ENCODE measurements at regions not wholly inside any gene's neighbourhood (a gene's known extent, or its start where the extent isn't known, plus 50 kb on each side); places are given as distances from the start of the nearest gene placed in this dataset.

DNA sequence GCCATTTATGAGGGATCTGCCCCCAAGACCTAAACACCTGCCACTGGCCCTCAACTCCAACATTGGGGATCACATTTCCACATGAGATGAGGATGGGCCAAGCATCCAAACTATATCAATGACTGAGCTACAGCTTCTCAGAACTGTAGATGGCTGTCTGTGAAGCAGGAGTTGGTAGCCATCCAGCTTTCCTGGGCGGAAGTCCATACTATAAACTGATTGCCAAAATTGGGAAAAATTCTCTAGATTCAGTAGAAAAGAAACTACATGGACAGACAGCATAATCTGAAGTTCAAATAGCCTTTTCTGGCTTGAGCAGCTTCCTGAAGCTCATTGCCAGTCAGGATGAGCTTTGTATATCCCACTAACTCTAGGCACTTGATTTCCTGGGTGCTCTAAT is 214.7 kb upstream of the ZBTB20 start:
- DNase-seq (no peak), ATAC-seq (replicated peaks in 1 of 4) (no peak)
- Histone ChIP-seq H3K36me3 (ENCODE audit: control insufficient read depth in 2 of 2, extremely low read depth in 1 of 2, insufficient read depth in 1 of 2, low read length in 1 of 2) (no peaks in the 10 kb centered on the region), H3K4me3 (ENCODE audit: control insufficient read depth in 1 of 2, extremely low read depth in 1 of 2, low read length in 1 of 2) (no peak overlapping the region), H3K27ac (ENCODE audit: low read length) (no peak overlapping the region), H3K27me3 (replicated peaks in 1 of 2; ENCODE audit: control insufficient read depth in 2 of 2, extremely low read depth in 1 of 2, insufficient read depth in 2 of 2, low read length in 1 of 2) (no peaks in the 10 kb centered on the region), H3K9me3 (no peaks in the 10 kb centered on the region), H3K4me1 (ENCODE audit: control insufficient read depth in 1 of 2, extremely low read depth in 1 of 2, insufficient read depth in 2 of 2, low read length in 2 of 2) (no peaks in the 10 kb centered on the region)
- peaks cover 10 to 14% (median 10%) of the 10 kb centered on the region in 3 donors for H3K9me3 Mint-ChIP-seq
- ChIA-PET CTCF (no interaction called here), POLR2A (interaction anchor here (0.5 to 0.7 kb wide), 2 partner anchors 13 to 60 kb away, joined by 3 to 4 read pairs; no protein-coding TSS in a partner anchor)
- WGBS (ENCODE audit: insufficient coverage), result 71% methylated on average over 1 of the region's 1 CpG
- no peaks in the 10 kb centered on the region for H3K36me3 Mint-ChIP-seq
- H3K27me3 Mint-ChIP-seq, result no peaks in the 10 kb centered on the region
- no peak overlapping the region for H3K27ac Mint-ChIP-seq
- peaks cover 7% of the 10 kb centered on the region in 3 donors for H3K4me1 Mint-ChIP-seq
- H3K4me3 Mint-ChIP-seq, result no peak overlapping the region

DNA sequence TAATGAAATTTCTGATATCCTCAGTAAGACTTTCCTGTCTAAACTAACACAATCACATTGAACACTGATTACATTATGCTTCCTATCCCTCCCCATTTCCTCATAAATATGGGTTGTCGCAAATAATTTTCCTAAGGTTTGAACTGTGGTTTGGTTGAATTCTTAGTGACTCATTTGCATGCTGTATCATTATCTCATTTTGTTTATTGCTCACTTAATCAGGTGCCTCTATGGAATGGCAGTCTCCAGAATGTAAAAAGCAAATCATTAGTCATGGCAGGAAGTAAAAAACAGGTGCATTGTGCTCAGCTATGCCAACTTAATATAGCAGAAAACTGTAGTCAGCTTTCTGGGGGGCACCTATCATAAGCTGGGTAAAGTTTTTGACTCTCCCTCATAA is 216.0 kb upstream of the ZBTB20 start:
- Mint-ChIP-seq H3K27ac (no peak overlapping the region), H3K9me3 (peaks cover 10 to 14% (median 10%) of the 10 kb centered on the region in 3 donors), H3K4me1 (peaks cover 7% of the 10 kb centered on the region in 3 donors), H3K27me3 (no peaks in the 10 kb centered on the region), H3K4me3 (no peak overlapping the region), H3K36me3 (no peaks in the 10 kb centered on the region)
- no peaks in the 10 kb centered on the region for H3K27me3 ChIP-seq (replicated peaks in 1 of 2; ENCODE audit: control insufficient read depth in 2 of 2, extremely low read depth in 1 of 2, insufficient read depth in 2 of 2, low read length in 1 of 2)
- POLR2A ChIA-PET, result no interaction called here
- H3K27ac ChIP-seq (ENCODE audit: low read length), result no peak overlapping the region
- WGBS (ENCODE audit: insufficient coverage), result no CpG with 5 or more reads among the region's 1 CpG
- DNase-seq, result no peak
- H3K4me1 ChIP-seq (ENCODE audit: control insufficient read depth in 1 of 2, extremely low read depth in 1 of 2, insufficient read depth in 2 of 2, low read length in 2 of 2), result no peaks in the 10 kb centered on the region
- no peak for ATAC-seq (replicated peaks in 1 of 4)
- CTCF ChIA-PET, result interaction anchor here in 1 of 2 donors (0.6 kb wide), 1 partner anchor 184 kb away, joined by 3 read pairs; no protein-coding TSS in a partner anchor
- no peaks in the 10 kb centered on the region for H3K36me3 ChIP-seq (ENCODE audit: control insufficient read depth in 2 of 2, extremely low read depth in 1 of 2, insufficient read depth in 1 of 2, low read length in 1 of 2)
- H3K9me3 ChIP-seq, result no peaks in the 10 kb centered on the region
- no peak overlapping the region for H3K4me3 ChIP-seq (ENCODE audit: control insufficient read depth in 1 of 2, extremely low read depth in 1 of 2, low read length in 1 of 2)

DNA sequence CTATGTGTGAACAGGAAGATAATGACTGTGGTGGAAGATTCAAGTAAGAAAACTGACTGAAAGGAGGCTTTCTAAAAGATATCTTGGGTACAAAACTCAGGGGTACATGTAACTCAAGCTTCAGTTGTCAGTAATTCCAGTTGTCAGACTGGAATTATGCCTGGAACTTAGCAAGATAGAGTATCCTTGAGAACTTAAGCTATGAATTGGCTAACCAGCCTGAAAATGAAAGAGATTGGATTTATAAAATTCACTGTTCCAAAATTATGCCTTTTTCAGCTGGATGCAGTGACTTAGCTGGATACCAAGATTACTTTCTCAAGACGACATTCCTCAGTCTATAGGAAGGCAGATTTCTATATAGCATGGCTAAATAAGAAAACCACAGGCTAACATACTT is 221.9 kb upstream of the ZBTB20 start:
- ChIA-PET POLR2A (no interaction called here), CTCF (no interaction called here)
- Mint-ChIP-seq H3K4me1 (no peaks in the 10 kb centered on the region), H3K9me3 (peaks cover 6 to 10% (median 9%) of the 10 kb centered on the region in 3 donors), H3K27ac (no peak overlapping the region), H3K36me3 (no peaks in the 10 kb centered on the region), H3K4me3 (no peak overlapping the region), H3K27me3 (no peaks in the 10 kb centered on the region)
- Histone ChIP-seq H3K9me3 (no peaks in the 10 kb centered on the region), H3K27ac (ENCODE audit: low read length) (no peak overlapping the region), H3K36me3 (ENCODE audit: control insufficient read depth in 2 of 2, extremely low read depth in 1 of 2, insufficient read depth in 1 of 2, low read length in 1 of 2) (no peaks in the 10 kb centered on the region), H3K4me1 (ENCODE audit: control insufficient read depth in 1 of 2, extremely low read depth in 1 of 2, insufficient read depth in 2 of 2, low read length in 2 of 2) (no peaks in the 10 kb centered on the region), H3K4me3 (ENCODE audit: control insufficient read depth in 1 of 2, extremely low read depth in 1 of 2, low read length in 1 of 2) (no peak overlapping the region), H3K27me3 (replicated peaks in 1 of 2; ENCODE audit: control insufficient read depth in 2 of 2, extremely low read depth in 1 of 2, insufficient read depth in 2 of 2, low read length in 1 of 2) (no peaks in the 10 kb centered on the region)
- WGBS (ENCODE audit: insufficient coverage), result no CpG with 5 or more reads among the region's 1 CpG
- ATAC-seq (replicated peaks in 1 of 4) (no peak), DNase-seq (no peak)

DNA sequence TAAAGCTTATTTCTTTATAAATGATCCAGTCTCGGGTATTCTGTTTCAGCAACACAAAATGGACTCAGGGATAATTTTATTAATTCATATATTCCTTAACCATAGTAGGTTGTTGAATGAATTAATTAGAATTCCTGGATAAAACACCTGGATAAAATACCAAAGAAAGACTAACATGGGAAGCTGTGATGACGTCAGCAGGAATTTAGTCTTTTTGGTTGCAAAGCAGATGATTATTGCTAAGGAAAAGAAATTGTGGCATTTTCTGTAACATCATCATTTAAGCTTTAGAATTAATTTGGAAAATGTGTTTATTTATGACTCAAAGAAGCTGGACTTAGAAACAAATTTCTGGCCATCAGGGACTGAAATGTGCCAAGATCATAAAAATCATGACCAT is 228.3 kb upstream of the ZBTB20 start:
- H3K4me1 Mint-ChIP-seq, result no peaks in the 10 kb centered on the region
- no peaks in the 10 kb centered on the region for H3K27me3 Mint-ChIP-seq
- H3K27me3 ChIP-seq (replicated peaks in 1 of 2; ENCODE audit: control insufficient read depth in 2 of 2, extremely low read depth in 1 of 2, insufficient read depth in 2 of 2, low read length in 1 of 2), result no peaks in the 10 kb centered on the region
- peaks cover 0 to 3% (median 0%) of the 10 kb centered on the region in 3 donors for H3K9me3 Mint-ChIP-seq
- no peak for ATAC-seq (replicated peaks in 1 of 4)
- POLR2A ChIA-PET, result interaction anchor here in 1 of 2 donors (0.6 kb wide), 1 partner anchor 222 kb away, joined by 6 read pairs; no protein-coding TSS in a partner anchor
- H3K4me1 ChIP-seq (ENCODE audit: control insufficient read depth in 1 of 2, extremely low read depth in 1 of 2, insufficient read depth in 2 of 2, low read length in 2 of 2), result no peaks in the 10 kb centered on the region
- H3K27ac Mint-ChIP-seq, result no peak overlapping the region
- CTCF ChIA-PET, result no interaction called here
- DNase-seq, result no peak
- no peaks in the 10 kb centered on the region for H3K36me3 ChIP-seq (ENCODE audit: control insufficient read depth in 2 of 2, extremely low read depth in 1 of 2, insufficient read depth in 1 of 2, low read length in 1 of 2)
- no peak overlapping the region for H3K27ac ChIP-seq (ENCODE audit: low read length)
- no peaks in the 10 kb centered on the region for H3K9me3 ChIP-seq
- no CpG with 5 or more reads among the region's 2 CpGs for WGBS (ENCODE audit: insufficient coverage)
- no peak overlapping the region for H3K4me3 ChIP-seq (ENCODE audit: control insufficient read depth in 1 of 2, extremely low read depth in 1 of 2, low read length in 1 of 2)
- no peaks in the 10 kb centered on the region for H3K36me3 Mint-ChIP-seq
- no peak overlapping the region for H3K4me3 Mint-ChIP-seq

DNA sequence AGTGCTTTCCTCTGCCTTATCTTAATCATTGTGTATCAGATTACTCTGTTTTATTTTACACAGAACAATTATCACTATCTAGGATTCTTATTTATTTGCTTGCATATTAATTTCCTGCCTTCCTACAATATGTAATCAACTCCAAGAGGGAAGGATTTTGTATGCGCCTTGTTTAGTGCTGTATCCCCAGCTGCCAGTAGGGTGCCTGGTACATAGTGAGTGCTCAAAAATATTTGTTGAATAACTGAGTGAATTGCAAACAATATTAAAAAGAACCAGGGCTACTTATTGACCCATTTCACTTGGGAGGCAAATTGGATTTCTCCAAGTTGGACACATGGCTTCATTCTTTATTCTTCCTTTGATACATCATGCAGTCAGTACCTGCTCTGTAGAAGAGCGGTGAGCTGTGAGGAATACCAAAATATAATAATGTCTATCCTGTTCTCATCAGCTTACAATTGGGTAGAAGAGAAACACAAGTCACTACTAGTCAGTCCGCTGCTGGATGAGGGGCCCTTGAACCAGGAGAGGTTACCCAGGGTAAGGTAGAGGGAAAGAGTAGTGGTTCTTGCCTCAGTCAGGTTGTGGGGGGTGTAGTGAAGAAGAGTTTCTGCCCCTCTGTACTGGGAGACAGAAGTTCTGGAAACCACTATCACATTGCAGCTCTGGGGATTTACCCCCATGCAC is 233.9 kb upstream of the ZBTB20 start:
- 100% methylated on average over 1 of the region's 3 CpGs for WGBS (ENCODE audit: insufficient coverage)
- no peaks in the 10 kb centered on the region for H3K36me3 Mint-ChIP-seq
- CTCF ChIA-PET, result no interaction called here

DNA sequence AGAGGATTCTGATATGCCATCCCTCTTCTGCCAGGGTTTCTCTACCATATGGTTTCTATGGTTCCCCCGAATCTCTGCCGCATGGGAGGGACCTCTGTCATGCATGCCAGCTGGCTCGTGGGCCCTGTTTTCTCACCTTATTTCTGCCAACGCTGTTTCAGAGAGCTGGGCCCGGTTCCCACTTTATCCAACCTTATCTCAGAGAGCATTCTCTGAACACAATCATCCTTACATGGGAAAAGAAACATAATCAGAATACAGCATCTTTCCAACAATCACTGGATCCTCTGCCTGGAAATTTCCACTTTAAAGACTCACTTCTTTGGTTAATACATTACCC is 234.5 kb upstream of the ZBTB20 start:
- ChIA-PET CTCF (no interaction called here), POLR2A (no interaction called here)
- Mint-ChIP-seq H3K4me1 (no peaks in the 10 kb centered on the region), H3K36me3 (no peaks in the 10 kb centered on the region), H3K27me3 (peaks cover 0 to 3% of the 10 kb centered on the region in 2 donors), H3K4me3 (no peak overlapping the region), H3K9me3 (peaks cover 0 to 3% (median 0%) of the 10 kb centered on the region in 3 donors), H3K27ac (no peak overlapping the region)
- no peaks in the 10 kb centered on the region for H3K27me3 ChIP-seq (replicated peaks in 1 of 2; ENCODE audit: control insufficient read depth in 2 of 2, extremely low read depth in 1 of 2, insufficient read depth in 2 of 2, low read length in 1 of 2)
- no peak overlapping the region for H3K4me3 ChIP-seq (ENCODE audit: control insufficient read depth in 1 of 2, extremely low read depth in 1 of 2, low read length in 1 of 2)
- H3K27ac ChIP-seq (ENCODE audit: low read length), result no peak overlapping the region
- no peak for DNase-seq
- H3K36me3 ChIP-seq (ENCODE audit: control insufficient read depth in 2 of 2, extremely low read depth in 1 of 2, insufficient read depth in 1 of 2, low read length in 1 of 2), result no peaks in the 10 kb centered on the region
- H3K4me1 ChIP-seq (ENCODE audit: control insufficient read depth in 1 of 2, extremely low read depth in 1 of 2, insufficient read depth in 2 of 2, low read length in 2 of 2), result no peaks in the 10 kb centered on the region
- H3K9me3 ChIP-seq, result no peaks in the 10 kb centered on the region
- WGBS (ENCODE audit: insufficient coverage), result 76% methylated on average over 5 of the region's 5 CpGs
- no peak for ATAC-seq (replicated peaks in 1 of 4)

More for the DNA sequence above, 233.9 kb upstream of the ZBTB20 start:
- H3K9me3 ChIP-seq, result no peaks in the 10 kb centered on the region
- H3K27me3 ChIP-seq (replicated peaks in 1 of 2; ENCODE audit: control insufficient read depth in 2 of 2, extremely low read depth in 1 of 2, insufficient read depth in 2 of 2, low read length in 1 of 2), result no peaks in the 10 kb centered on the region
- H3K36me3 ChIP-seq (ENCODE audit: control insufficient read depth in 2 of 2, extremely low read depth in 1 of 2, insufficient read depth in 1 of 2, low read length in 1 of 2), result no peaks in the 10 kb centered on the region
- Mint-ChIP-seq H3K27me3 (peaks cover 0 to 1% of the 10 kb centered on the region in 2 donors), H3K4me1 (no peaks in the 10 kb centered on the region), H3K9me3 (peaks cover 0 to 3% (median 0%) of the 10 kb centered on the region in 3 donors), H3K4me3 (no peak overlapping the region), H3K27ac (no peak overlapping the region)
- POLR2A ChIA-PET, result no interaction called here
- H3K4me3 ChIP-seq (ENCODE audit: control insufficient read depth in 1 of 2, extremely low read depth in 1 of 2, low read length in 1 of 2), result no peak overlapping the region
- DNase-seq (no peak), ATAC-seq (replicated peaks in 1 of 4) (no peak)
- no peaks in the 10 kb centered on the region for H3K4me1 ChIP-seq (ENCODE audit: control insufficient read depth in 1 of 2, extremely low read depth in 1 of 2, insufficient read depth in 2 of 2, low read length in 2 of 2)
- no peak overlapping the region for H3K27ac ChIP-seq (ENCODE audit: low read length)

DNA sequence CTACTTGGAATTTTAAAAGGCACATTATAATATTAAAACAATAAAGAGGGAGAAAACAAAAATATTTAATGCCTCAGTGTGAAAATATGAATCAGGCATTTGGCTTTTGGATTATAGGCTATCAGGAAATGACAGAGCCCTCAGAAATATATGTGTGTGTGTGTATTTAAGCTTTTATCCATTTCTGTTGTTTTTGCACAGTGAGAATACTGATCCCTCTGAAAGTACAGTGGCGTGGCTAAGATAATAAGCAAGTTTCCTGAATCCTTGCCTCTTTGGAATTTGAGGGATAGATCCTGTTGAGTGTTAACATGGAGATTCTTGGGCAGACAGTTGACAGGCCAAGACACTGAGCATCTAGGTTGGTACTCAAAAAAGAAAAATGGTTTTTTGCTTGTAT is 234.8 kb upstream of the ZBTB20 start:
- Mint-ChIP-seq H3K36me3 (no peaks in the 10 kb centered on the region), H3K4me1 (no peaks in the 10 kb centered on the region), H3K4me3 (no peak overlapping the region), H3K27me3 (peaks cover 0 to 3% of the 10 kb centered on the region in 2 donors), H3K9me3 (peaks cover 0 to 3% (median 0%) of the 10 kb centered on the region in 3 donors), H3K27ac (no peak overlapping the region)
- Histone ChIP-seq H3K4me1 (ENCODE audit: control insufficient read depth in 1 of 2, extremely low read depth in 1 of 2, insufficient read depth in 2 of 2, low read length in 2 of 2) (no peaks in the 10 kb centered on the region), H3K9me3 (no peaks in the 10 kb centered on the region), H3K36me3 (ENCODE audit: control insufficient read depth in 2 of 2, extremely low read depth in 1 of 2, insufficient read depth in 1 of 2, low read length in 1 of 2) (no peaks in the 10 kb centered on the region), H3K4me3 (ENCODE audit: control insufficient read depth in 1 of 2, extremely low read depth in 1 of 2, low read length in 1 of 2) (no peak overlapping the region), H3K27me3 (replicated peaks in 1 of 2; ENCODE audit: control insufficient read depth in 2 of 2, extremely low read depth in 1 of 2, insufficient read depth in 2 of 2, low read length in 1 of 2) (no peaks in the 10 kb centered on the region), H3K27ac (ENCODE audit: low read length) (no peak overlapping the region)
- ChIA-PET POLR2A (no interaction called here), CTCF (no interaction called here)
- DNase-seq (no peak), ATAC-seq (replicated peaks in 1 of 4) (no peak)
- 40% methylated on average over 1 of the region's 1 CpG for WGBS (ENCODE audit: insufficient coverage)

All from T-cell (primary cell).